ENCODE measurements at regions not wholly inside any gene's neighbourhood (a gene's known extent, or its start where the extent isn't known, plus 50 kb on each side); places are given as distances from the start of the nearest gene placed in this dataset.

GRCh38 chr9:80030801-80031200, 459.0 kb downstream of the TLE4 start (continued):
- TF ChIP-seq RXRA (IDR thresholded peaks at IDR 0.05; ENCODE audit: insufficient read depth, low read depth, low read length) (no peak), POLR2AphosphoS5 (IDR thresholded peaks at IDR 0.05; ENCODE audit: low read depth, low read length) (no peak), EP300 (IDR thresholded peaks at IDR 0.05; ENCODE audit: borderline replicate concordance in 1 of 2, low read depth in 2 of 2, low read length in 2 of 2) (no peak)
